ENCODE measurements at regions not wholly inside any gene's neighbourhood (a gene's known extent, or its start where the extent isn't known, plus 50 kb on each side); places are given as distances from the start of the nearest gene placed in this dataset.
"Not testable (repeated sequence)": the region's sequence is repeated elsewhere in the genome, so short reads cannot be mapped to it uniquely, and the experiment has no call there.

DNA sequence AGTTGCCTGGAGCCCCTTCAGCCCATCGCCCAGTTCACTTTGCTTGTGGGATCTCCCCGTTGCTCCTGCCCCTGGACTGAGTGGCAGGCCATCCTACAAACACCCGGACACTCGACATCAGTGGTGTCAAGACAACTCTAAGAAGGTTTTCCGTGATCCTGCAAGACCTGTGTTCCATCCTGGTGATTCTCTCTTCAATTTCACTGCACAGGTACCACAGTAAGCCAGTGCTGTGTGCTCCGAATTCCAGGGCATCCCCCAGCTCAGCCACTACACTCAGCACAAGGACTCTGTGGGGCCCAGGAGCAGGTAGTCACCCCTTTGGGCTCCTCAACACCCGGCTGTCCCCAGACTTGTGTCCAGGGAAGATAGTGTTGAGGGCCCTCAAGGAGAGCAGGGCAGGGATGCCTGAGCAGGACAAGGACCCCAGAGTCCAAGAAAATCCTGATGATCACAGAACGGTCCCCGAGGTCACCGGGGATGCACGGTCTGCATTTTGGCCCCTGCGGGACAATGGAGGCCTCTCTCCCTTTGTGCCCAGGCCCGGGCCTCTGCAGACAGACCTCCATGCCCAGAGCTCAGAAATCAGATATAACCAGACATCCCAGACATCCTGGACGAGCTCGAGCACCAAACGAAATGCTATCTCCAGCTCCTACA, 146.9 kb upstream of the C1QTNF3 start:
- not testable (repeated sequence) for DNase-seq

DNA sequence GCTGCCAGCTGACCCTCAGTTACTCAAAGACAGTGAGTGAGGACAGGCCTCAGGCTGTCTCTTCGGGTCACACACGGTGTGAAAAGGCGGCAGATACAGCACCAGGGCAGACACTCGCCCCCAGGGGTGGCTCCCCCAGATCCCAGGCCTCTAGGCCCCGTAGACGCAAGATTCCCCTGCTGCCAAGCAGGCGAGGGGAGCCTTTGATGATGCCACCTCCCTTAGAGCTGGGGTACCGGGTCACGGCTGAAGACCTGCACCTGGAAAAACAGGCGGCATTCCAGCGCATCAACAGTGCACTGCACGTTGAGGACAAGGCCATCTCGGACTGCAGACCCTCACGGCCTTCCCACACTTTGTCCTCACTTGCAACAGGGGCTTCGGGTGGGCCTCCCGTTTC, 147.5 kb upstream of the C1QTNF3 start:
- not testable (repeated sequence) for DNase-seq

- not testable (repeated sequence) for DNase-seq
Observed at GRCh38 chr5:34191279-34191744, 148.3 kb upstream of the C1QTNF3 start.

- DNase-seq: not testable (repeated sequence)
Observed at GRCh38 chr5:34192064-34192922, 149.3 kb upstream of the C1QTNF3 start.

DNA sequence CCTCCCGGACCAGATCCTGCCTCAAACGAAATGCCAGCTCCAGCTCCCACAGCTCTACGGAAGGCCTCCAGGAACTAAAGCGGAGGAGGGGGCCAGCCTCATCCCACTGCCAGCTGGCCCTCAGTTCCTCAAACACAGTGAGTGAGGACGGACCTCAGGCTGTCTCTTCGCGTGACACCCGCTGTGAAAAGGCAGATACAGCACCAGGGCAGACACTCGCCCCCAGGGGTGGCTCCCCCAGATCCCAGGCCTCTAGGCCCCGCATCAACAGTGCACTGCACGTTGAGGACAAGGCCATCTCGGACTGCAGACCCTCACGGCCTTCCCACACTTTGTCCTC, 149.9 kb upstream of the C1QTNF3 start:
- DNase-seq: not testable (repeated sequence)

- DNase-seq: not testable (repeated sequence)
Observed at GRCh38 chr5:34193297-34193696, 150.3 kb upstream of the C1QTNF3 start.

- DNase-seq: not testable (repeated sequence)
Observed at GRCh38 chr5:34193804-34194203, 150.8 kb upstream of the C1QTNF3 start.

- DNase-seq: not testable (repeated sequence)
Observed at GRCh38 chr5:34196091-34196490, 153.1 kb upstream of the C1QTNF3 start.

DNA sequence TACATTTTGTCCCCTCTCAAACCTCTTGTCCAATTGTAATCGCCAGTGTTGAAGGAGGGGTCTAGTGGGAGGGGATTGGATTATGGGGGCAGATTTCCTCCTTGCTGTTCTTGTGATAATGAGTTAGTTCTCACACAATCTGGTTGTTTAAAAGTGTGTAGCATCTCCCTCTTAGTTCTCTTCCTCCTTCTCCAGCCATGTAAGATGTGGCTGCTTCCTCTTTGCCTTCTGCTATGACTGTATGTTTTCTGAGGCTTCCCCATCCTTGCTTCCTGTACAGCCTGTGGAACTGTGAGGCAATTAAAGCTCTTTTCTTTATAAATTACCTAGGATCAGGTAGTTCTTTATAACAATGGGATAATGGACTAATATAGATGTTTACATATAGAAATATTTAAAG, 162.3 kb upstream of the C1QTNF3 start:
- DNase-seq: not testable (repeated sequence)

DNA sequence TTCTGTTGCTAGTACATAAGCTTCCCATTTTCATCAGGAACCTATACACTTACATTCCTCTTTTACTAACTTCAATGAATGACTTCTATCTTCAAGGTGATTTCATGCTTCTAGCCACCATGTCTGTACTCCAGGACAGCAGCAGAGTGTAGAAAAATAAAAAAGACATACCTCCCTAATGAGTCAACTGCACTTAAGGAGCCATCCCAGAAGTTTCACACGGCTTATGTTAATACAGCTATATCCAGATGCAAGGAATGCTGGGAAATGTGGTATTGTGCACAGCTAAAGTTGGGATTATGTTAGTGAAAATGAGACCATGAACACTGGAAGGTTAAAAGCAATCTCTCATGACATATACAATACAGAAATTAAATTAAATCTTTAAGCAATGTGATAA, 174.4 kb upstream of the C1QTNF3 start:
- not testable (repeated sequence) for DNase-seq

DNA sequence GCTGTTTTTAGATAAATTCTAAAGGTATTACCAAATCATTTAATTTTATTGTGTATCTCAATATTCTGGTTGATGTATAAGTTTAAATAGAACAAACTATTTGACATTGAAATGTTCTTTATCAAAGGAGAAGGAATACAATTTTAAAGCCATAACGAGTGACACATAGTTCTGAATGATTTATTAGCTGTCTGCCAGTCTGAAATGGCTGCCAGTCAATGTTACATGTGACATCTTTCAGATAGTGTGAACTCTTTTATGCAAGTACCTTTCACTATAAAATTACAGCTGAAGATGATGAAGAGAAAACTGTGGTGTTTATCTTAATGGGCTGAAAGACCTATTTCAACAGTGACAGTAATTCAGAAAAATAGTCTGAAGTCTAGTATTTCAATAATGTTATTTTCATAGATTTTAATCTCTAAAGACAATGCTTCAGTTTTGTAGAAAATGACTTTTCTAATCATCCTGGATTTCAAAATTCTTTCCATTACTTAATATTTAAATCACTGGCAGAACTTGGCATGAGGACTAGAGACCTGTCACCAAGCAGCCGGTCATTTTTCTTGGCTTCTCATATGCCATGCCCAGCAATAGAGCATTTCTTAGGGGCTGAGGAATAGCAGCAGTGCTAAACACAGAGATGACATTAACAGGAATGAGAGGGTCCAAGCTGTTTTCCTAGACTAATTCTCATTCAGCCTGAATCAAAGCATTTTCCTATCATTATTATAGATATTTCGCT, 178.5 kb upstream of the C1QTNF3 start:
- not testable (repeated sequence) for DNase-seq

DNA sequence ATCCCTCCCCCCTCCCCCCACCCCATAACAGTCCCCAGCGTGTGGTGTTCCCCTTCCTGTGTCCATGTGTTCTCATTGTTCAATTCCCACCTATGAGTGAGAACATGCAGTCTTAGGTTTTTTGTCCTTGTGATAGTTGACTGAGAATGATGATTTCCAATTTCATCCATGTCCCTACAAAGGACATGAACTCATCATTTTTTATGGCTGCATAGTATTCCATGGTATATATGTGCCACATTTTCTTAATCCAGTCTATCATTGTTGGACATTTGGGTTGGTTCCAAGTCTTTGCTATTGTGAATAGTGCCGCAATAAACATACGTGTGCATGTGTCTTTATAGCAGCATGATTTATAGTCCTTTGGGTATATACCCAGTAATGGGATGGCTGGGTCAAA, 180.1 kb upstream of the C1QTNF3 start:
- DNase-seq: not testable (repeated sequence)

DNA sequence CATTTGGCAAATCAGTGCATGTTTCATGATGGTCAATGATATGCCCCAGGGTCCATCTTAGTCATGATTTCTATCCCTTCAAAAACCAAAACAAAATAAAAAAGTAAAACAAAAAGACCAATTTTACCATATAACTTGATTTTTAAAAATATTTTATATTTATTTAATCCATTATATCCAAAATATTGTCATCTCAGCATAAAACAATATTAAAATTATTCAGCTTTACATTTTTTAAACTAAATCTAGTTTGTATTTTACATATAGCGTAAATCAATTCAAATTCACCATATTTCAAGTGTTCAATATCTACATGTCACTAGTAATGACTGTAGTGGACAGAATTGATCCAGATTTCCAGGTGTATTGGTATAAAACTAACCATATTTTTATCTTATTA, 187.4 kb upstream of the C1QTNF3 start:
- not testable (repeated sequence) for DNase-seq

DNA sequence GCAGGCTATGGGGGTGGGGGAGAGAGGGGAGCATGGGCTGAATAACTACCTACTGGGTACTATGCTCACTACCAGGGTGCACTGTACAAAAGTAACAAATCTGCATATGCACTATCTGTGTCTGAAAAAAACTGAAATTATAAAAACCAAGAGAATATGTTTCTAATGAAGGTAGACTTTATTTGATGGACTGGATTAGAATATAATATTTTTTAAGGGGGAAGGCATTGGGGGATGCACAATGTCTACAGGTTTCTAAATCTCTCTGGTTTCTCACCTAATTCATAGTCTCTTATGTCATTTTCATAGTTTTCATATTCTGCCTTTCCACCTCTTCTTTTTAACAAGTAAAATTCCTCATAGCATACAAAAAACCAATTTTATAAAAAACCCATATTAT, 200.8 kb upstream of the C1QTNF3 start:
- DNase-seq: not testable (repeated sequence)

DNA sequence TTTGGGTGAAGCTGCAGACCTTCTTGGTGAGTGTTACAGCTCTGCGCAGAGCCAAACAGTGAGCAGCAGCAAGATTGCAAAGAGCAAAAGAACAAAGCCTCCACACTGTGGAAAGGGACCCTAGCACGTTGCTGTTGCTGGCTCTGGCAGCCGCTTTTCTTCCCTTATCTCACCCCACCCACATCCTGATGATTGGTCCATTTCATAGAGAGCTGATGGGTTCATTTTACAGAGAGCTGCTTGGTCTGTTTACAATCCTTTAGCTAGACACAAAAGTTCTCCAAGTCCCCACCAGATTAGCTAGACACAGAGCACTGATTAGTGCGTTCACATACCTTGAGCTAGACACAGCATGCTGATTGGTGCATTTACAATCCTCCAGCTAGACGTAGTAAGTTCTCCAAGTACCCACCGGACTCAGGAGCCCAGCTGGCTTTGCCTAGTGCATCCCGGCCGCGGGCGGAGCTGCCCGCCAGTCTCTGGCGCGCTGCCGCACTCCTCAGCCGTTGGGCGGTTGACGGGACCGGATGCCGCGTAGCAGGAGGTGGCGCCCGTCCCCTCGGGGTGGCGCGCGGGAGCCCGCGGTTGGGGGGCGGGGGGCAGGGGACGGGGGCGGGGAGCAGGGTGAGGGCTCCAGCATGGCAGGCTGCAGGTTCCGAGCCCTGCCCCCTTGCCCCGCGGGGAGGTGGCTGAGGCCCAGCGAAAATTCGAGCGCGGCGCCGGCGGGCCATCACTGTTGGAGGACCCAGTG, 201.4 kb upstream of the C1QTNF3 start:
- not testable (repeated sequence) for DNase-seq

DNA sequence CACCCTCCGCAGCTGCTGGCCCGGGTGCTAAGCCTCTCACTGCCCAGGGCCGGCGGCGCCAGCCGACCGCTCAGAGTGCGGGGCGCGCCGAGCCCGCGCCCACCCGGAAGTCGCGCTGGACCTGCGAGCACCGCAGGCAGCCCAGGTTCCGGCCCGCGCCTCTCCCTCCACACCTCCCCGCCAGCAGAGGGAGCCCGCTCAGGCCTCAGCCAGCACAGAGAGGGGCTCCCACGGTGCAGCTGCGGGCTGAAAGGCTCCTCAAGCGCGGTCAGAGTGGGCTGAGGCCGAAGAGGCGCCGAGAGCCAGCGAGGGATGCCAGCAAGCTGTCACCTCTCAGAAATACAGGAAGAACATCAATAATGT, 202.0 kb upstream of the C1QTNF3 start:
- DNase-seq: not testable (repeated sequence)

DNA sequence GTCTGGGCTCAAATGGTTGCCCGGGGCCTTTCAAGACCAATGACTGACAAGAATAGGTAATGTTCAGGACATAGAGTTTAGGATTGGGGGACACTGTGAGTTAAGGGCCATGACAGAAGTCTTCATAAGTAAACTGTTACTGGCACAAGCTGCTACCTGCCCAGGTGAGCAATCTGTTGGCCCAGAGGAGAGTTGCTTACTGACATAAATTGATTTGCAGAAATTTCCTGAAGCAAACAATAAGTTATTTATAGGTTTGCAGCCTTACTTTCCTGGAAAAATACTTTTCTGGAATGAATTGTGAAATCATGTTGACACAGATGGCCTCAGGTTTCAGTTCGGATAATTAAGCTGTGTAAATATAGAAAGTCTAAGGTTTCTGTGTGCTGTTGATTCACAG, 202.8 kb upstream of the C1QTNF3 start:
- DNase-seq: peak; percentile 77

- not testable (repeated sequence) for DNase-seq
Observed at GRCh38 chr5:34258598-34258997, 215.6 kb upstream of the C1QTNF3 start.

- DNase-seq: not testable (repeated sequence)
Observed at GRCh38 chr5:34261020-34261419, 218.0 kb upstream of the C1QTNF3 start.

DNA sequence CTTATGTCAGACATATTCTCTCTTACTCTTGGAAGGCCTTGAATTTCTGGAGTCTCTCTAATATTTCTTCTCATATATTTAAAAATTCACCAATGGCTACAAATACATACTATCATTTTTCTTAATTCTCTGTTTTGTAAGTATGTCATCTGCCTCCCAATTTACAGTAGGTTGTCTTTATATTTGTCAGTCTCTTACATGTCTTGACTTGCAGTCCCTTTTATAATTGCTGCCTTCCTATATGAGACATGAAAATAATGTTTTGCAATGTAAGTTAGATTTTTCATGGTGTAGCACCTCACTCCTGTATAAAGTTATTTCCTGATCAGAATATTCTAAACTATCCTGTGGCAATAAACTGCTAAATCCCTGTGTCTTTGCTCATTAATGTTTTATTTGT, 223.1 kb upstream of the C1QTNF3 start:
- not testable (repeated sequence) for DNase-seq

DNA sequence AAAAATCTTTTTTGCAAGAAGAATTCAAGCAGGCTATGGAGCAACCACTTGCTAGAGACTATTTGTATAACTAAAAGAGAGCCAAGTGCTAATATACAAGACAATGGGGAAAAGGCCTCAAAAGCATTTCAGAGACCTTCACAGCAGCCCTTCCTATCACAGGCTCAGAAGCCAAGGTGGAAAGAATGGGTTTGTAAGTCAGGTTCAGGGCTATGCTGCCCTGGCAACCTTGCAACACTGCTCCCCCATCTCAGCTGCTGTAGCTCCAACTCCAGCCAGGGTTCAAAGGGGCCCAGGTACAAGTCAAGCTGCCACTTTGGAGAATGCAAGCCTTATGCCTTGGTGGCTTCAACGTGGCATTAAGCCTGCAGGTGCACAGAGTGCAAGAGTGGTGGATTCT, 253.7 kb upstream of the C1QTNF3 start:
- not testable (repeated sequence) for DNase-seq

- not testable (repeated sequence) for DNase-seq
Observed at GRCh38 chr5:34329201-34329600, 286.2 kb upstream of the C1QTNF3 start.

All from SHP77 treated with DMSO at 0.1 percent for 48 hours (cell line).